HCT116 (cell line): ENCODE measurements at regions not wholly inside any gene's neighbourhood (a gene's known extent, or its start where the extent isn't known, plus 50 kb on each side); places are given as distances from the start of the nearest gene placed in this dataset.

Experiments
- EZH2 ChIP-seq: fragments of 200-600 bp; sonication (generic); IDR thresholded peaks from 2 replicates; pipeline ENCODE4 v1.6.1; 2017; ENCODE audit warnings: antibody characterized with exemption, mixed run types
- POLR2AphosphoS5 ChIP-seq: IDR thresholded peaks from 2 replicates; pipeline ENCODE4 v1.6.1; 2011; ENCODE audit warnings: mild to moderate bottlenecking, low read depth, low read length, moderate library complexity
- SIN3A ChIP-seq: IDR thresholded peaks from 2 replicates; pipeline ENCODE4 v1.6.1; 2012; ENCODE audit warnings: low read depth
- SP1 ChIP-seq: IDR thresholded peaks from 2 replicates; pipeline ENCODE4 v1.6.1; 2012; ENCODE audit warnings: low read depth
- TF ChIP-seq, protein P1 (sequence below): IDR thresholded peaks from 2 replicates; pipeline ENCODE4 v1.6.1; 2012; ENCODE audit warnings: low read depth
- TF ChIP-seq, protein P2 (sequence below), 3 experiments: fragments of 200-600 bp in 1 of 3; sonication (generic) in 1 of 3; IDR thresholded peaks in 2 of 3; conservative IDR thresholded peaks in 1 of 3; 2 replicates each; pipeline ENCODE4 v1.5.1; 2012 to 2017; ENCODE audit warnings: low read depth in 2 of 3, low read length in 2 of 3, antibody characterized with exemption in 1 of 3, borderline replicate concordance in 1 of 3, control low read depth in 1 of 3, mild to moderate bottlenecking in 1 of 3, mixed read lengths in 1 of 3, mixed run types in 1 of 3, moderate library complexity in 1 of 3; ENCODE audit not compliant: insufficient read depth in 1 of 3

DNA sequence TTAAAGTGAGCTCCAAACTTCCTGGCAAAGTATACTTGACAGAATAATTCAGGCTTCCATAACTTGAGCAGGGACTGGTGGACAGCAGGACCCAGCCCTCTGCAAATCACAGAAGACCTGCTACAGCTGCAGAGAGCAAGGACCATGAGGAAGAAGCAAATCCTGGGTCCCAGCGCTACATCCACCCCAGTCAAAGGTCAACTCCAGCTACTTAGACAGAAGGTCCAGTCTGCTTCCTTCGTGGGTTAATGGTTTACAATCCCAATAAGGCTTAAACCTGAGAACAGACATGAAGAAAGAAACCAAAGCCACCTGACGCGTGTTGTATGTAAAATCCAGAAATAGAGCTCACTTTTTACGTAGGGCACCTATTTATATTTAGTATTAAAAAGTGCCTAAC is 57.7 kb downstream of the SHANK2 start:
- TF ChIP-seq EZH2 (no peak), POLR2AphosphoS5 (no peak), SIN3A (no peak), SP1 (no peak)
- TF ChIP-seq, protein P1, sequence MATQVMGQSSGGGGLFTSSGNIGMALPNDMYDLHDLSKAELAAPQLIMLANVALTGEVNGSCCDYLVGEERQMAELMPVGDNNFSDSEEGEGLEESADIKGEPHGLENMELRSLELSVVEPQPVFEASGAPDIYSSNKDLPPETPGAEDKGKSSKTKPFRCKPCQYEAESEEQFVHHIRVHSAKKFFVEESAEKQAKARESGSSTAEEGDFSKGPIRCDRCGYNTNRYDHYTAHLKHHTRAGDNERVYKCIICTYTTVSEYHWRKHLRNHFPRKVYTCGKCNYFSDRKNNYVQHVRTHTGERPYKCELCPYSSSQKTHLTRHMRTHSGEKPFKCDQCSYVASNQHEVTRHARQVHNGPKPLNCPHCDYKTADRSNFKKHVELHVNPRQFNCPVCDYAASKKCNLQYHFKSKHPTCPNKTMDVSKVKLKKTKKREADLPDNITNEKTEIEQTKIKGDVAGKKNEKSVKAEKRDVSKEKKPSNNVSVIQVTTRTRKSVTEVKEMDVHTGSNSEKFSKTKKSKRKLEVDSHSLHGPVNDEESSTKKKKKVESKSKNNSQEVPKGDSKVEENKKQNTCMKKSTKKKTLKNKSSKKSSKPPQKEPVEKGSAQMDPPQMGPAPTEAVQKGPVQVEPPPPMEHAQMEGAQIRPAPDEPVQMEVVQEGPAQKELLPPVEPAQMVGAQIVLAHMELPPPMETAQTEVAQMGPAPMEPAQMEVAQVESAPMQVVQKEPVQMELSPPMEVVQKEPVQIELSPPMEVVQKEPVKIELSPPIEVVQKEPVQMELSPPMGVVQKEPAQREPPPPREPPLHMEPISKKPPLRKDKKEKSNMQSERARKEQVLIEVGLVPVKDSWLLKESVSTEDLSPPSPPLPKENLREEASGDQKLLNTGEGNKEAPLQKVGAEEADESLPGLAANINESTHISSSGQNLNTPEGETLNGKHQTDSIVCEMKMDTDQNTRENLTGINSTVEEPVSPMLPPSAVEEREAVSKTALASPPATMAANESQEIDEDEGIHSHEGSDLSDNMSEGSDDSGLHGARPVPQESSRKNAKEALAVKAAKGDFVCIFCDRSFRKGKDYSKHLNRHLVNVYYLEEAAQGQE = no peak
- TF ChIP-seq, protein P2, sequence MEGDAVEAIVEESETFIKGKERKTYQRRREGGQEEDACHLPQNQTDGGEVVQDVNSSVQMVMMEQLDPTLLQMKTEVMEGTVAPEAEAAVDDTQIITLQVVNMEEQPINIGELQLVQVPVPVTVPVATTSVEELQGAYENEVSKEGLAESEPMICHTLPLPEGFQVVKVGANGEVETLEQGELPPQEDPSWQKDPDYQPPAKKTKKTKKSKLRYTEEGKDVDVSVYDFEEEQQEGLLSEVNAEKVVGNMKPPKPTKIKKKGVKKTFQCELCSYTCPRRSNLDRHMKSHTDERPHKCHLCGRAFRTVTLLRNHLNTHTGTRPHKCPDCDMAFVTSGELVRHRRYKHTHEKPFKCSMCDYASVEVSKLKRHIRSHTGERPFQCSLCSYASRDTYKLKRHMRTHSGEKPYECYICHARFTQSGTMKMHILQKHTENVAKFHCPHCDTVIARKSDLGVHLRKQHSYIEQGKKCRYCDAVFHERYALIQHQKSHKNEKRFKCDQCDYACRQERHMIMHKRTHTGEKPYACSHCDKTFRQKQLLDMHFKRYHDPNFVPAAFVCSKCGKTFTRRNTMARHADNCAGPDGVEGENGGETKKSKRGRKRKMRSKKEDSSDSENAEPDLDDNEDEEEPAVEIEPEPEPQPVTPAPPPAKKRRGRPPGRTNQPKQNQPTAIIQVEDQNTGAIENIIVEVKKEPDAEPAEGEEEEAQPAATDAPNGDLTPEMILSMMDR (IDR thresholded peaks at IDR 0.05 in 2 of 3, conservative IDR thresholded peaks at IDR 0.05 in 1 of 3; ENCODE audit: borderline replicate concordance in 1 of 3, insufficient read depth in 1 of 3, low read depth in 2 of 3, low read length in 2 of 3) = no peak
